Spleen (tissue), 7 donors: ENCODE measurements at regions not wholly inside any gene's neighbourhood (a gene's known extent, or its start where the extent isn't known, plus 50 kb on each side); places are given as distances from the start of the nearest gene placed in this dataset.

Experiments used
- CTCF ChIP-seq, 11 experiments: fragments of 200-600 bp in 7 of 11; fragments of 450-650 bp in 4 of 11; sonication (generic) in 4 of 11; IDR thresholded peaks in 8 of 11; conservative IDR thresholded peaks in 3 of 11; 1 replicate in 7 of 11; 2 replicates in 4 of 11; pipeline versions ENCODE4 v1.4.0 to v1.8.0; 2016 to 2021; ENCODE audit warnings: antibody characterized with exemption in 11 of 11, inconsistent platforms in 4 of 11, mild to moderate bottlenecking in 1 of 11
- POLR2A ChIP-seq, 3 donors: fragments of 450-650 bp; IDR thresholded peaks; one replicate each; pipeline ENCODE4 v1.5.1; 2017; ENCODE audit warnings: antibody characterized with exemption in 3 of 3, mild to moderate bottlenecking in 1 of 3
- POLR2AphosphoS5 ChIP-seq, 3 donors: sonication (generic); formaldehyde crosslinking; IDR thresholded peaks; one replicate each; pipeline ENCODE4 v1.5.1; 2017; ENCODE audit warnings: antibody characterized with exemption in 3 of 3
- donor health status: DM: no; HTN: no; CAD: no; lungs with moderate emphysema.
- donor health status: DM: no; HTN: no; CAD: no.
- donor health status: DM: no; HTN: no; CAD: no.

- TF ChIP-seq POLR2AphosphoS5 (IDR thresholded peaks at IDR 0.05) = no peak
- TF ChIP-seq CTCF (IDR thresholded peaks at IDR 0.05 in 8 of 11, conservative IDR thresholded peaks at IDR 0.05 in 3 of 11) = no peak
- TF ChIP-seq POLR2A (IDR thresholded peaks at IDR 0.05) = no peak
These were observed 189.6 kb downstream of the TTLL2 start for GRCh38 chr6:167514524-167514923.
